Myocyte (in vitro differentiated cells): ENCODE measurements at regions not wholly inside any gene's neighbourhood (a gene's known extent, or its start where the extent isn't known, plus 50 kb on each side); places are given as distances from the start of the nearest gene placed in this dataset.
A peak's percentile ranks its signal among the peaks of the same experiment; 100 is the strongest.

Experiments used
- DNase-seq: peaks from one replicate; pipeline ENCODE4 v3.0.0-alpha.2; 2012; ENCODE audit warnings: low read depth

GRCh38 chrX:40485102-40485826 is 95.5 kb upstream of the ATP6AP2 start:
- DNase-seq = no peak

- DNase-seq = no peak
Observed at GRCh38 chrX:40484408-40485091, 96.2 kb upstream of the ATP6AP2 start.

GRCh38 chrX:40483502-40483901 is 97.3 kb upstream of the ATP6AP2 start:
- DNase-seq = no peak

- DNase-seq = no peak
Observed at GRCh38 chrX:40479777-40480318, 100.9 kb upstream of the ATP6AP2 start.

- no peak for DNase-seq
Observed at GRCh38 chrX:40478474-40479065, 102.2 kb upstream of the ATP6AP2 start.

GRCh38 chrX:40476958-40477357 is 103.8 kb upstream of the ATP6AP2 start:
- no peak for DNase-seq

- no peak for DNase-seq
Observed at GRCh38 chrX:40474645-40475044, 106.1 kb upstream of the ATP6AP2 start.

GRCh38 chrX:40474205-40474626 is 106.6 kb upstream of the ATP6AP2 start:
- no peak for DNase-seq

GRCh38 chrX:40473460-40474204 is 107.1 kb upstream of the ATP6AP2 start:
- DNase-seq = no peak

- peak; percentile 75 for DNase-seq
Observed at GRCh38 chrX:40471965-40472648, 108.7 kb upstream of the ATP6AP2 start.

GRCh38 chrX:40470830-40471429 is 109.8 kb upstream of the ATP6AP2 start:
- no peak for DNase-seq

GRCh38 chrX:40469316-40469715 is 111.5 kb upstream of the ATP6AP2 start:
- DNase-seq = no peak

- DNase-seq = peak; percentile 64
Observed at GRCh38 chrX:40468033-40468846, 112.5 kb upstream of the ATP6AP2 start.

- no peak for DNase-seq
Observed at GRCh38 chrX:40467454-40467853, 113.3 kb upstream of the ATP6AP2 start.

GRCh38 chrX:40465735-40466551 is 114.8 kb upstream of the ATP6AP2 start:
- no peak for DNase-seq

- no peak for DNase-seq
Observed at GRCh38 chrX:40462795-40463194, 118.0 kb upstream of the ATP6AP2 start.

- peak; percentile 89 for DNase-seq
Observed at GRCh38 chrX:40460926-40461325, 119.8 kb upstream of the ATP6AP2 start.

- no peak for DNase-seq
Observed at GRCh38 chrX:40459571-40460158, 121.1 kb upstream of the ATP6AP2 start.
